Pancreas (tissue), 10 donors: ENCODE measurements at regions not wholly inside any gene's neighbourhood (a gene's known extent, or its start where the extent isn't known, plus 50 kb on each side); places are given as distances from the start of the nearest gene placed in this dataset.

Experiments
- ATAC-seq, 4 donors: fragments of 200-7000 bp; cut with Tn5 transposase; one replicate each; pipeline versions ENCODE4 v1.8.0 to v1.9.1; 2020; ENCODE audit warnings: mild to moderate bottlenecking in 4 of 4, moderate library complexity in 4 of 4
- DNase-seq, 6 donors: peaks; one replicate each; pipeline ENCODE4 v3.0.0-alpha.2; 2020
- FAIRE-seq: peaks from 2 replicates; lab custom pipeline; 2012; peaks lifted over from hg19 to GRCh38; lab: Jason Lieb, UNC
- H3K27ac ChIP-seq, 4 donors: fragments of 200-600 bp; sonication (generic); 1 replicate in 3 of 4; 2 replicates in 1 of 4; pipeline versions ENCODE4 v1.5.0 to v1.8.0; 2020
- H3K27me3 ChIP-seq, 4 donors: fragments of 200-600 bp; one replicate each; pipeline ENCODE4 v1.8.0; 2021
- H3K36me3 ChIP-seq, 3 donors: fragments of 200-600 bp; sonication (generic) in 1 of 3; one replicate each; pipeline versions ENCODE4 v1.5.0 to v1.8.0; 2020 to 2021
- H3K4me1 ChIP-seq, 3 donors: fragments of 200-600 bp; one replicate each; pipeline ENCODE4 v1.8.0; 2021
- H3K4me3 ChIP-seq, 4 donors: fragments of 200-600 bp; sonication (generic) in 2 of 4; one replicate each; pipeline versions ENCODE4 v1.5.0 to v1.8.0; 2020 to 2021
- H3K9me3 ChIP-seq, 4 donors: fragments of 200-600 bp; one replicate each; pipeline ENCODE4 v1.8.0; 2021
- CTCF ChIP-seq, 4 donors: fragments of 200-600 bp; sonication (generic) in 3 of 4; IDR thresholded peaks; one replicate each; pipeline versions ENCODE4 v1.5.0 to v1.8.0; 2021; ENCODE audit warnings: antibody characterized with exemption in 4 of 4
- WGBS, 2 donors: extraction: QIAGEN DNeasy Blood & Tissue Kit; methylation state at CpG; one replicate each; pipeline ENCODE4 v1.1.7; 2013; 5-methylcytosine and 5-hydroxymethylcytosine counted together
- intact Hi-C, 3 donors: fragments of 100-400 bp; cut with DNase I; formaldehyde crosslinking; loops; one replicate each; pipeline versions ENCODE4 v1.11.1 to v1.14.2; 2022
- donor health status: healthy with polysubstance abuse.
- donor health status: DM: no; HTN: no; CAD: no; lungs with moderate emphysema.
- donor health status: DM: no; HTN: no; CAD: no.
- donor health status: control.
- donor health status: control.
- donor health status: Bipolar disorder and iron deficiency.
- donor health status: DM: yes; HTN: yes; CAD: no.
- donor health status: DM: no; HTN: no; CAD: no.
- donor health status: DM: no; HTN: no; CAD: no.
- donor health status: DM: yes; HTN: yes; CAD: no.

DNA sequence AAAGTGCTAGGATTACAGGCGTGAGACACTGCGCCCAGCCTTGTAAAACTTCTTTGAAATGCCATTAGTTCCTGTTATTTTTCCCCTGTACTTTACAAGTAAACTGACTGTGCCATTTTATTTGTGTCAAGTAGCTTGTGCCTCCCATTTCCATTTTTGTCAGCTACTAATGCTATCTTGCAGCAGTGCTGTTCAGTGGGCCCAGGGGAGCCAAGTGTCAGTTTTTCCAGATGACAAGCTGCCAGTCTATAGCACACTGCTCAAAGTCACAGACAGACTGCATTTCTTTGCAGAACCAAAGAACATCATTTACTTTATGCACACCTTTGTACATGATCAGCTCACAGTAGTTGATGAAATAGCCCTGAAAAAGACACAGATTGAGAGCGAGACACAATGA is 901.3 kb upstream of the CDH2 start:
- no peaks in the 10 kb centered on the region for H3K4me1 ChIP-seq
- DNase-seq (no peak), FAIRE-seq (no peak), ATAC-seq (no peak)
- intact Hi-C loops = no loop called here
- no peaks in the 10 kb centered on the region for H3K36me3 ChIP-seq
- no peak overlapping the region for H3K4me3 ChIP-seq
- H3K27ac ChIP-seq = no peak overlapping the region
- H3K9me3 ChIP-seq = no peaks in the 10 kb centered on the region
- 62 to 82% methylated on average over 3 of the region's 3 CpGs for WGBS, 2 donors
- H3K27me3 ChIP-seq = no peaks in the 10 kb centered on the region
- no peak for TF ChIP-seq CTCF (IDR thresholded peaks at IDR 0.05)

- TF ChIP-seq CTCF (IDR thresholded peaks at IDR 0.05) = no peak
- WGBS, 2 donors = 77 to 90% methylated on average over 5 of the region's 5 CpGs
- intact Hi-C loops = no loop called here
- ATAC-seq (no peak), FAIRE-seq (no peak), DNase-seq (no peak)
- Histone ChIP-seq H3K4me1 (no peaks in the 10 kb centered on the region), H3K9me3 (no peaks in the 10 kb centered on the region), H3K4me3 (no peak overlapping the region), H3K36me3 (no peaks in the 10 kb centered on the region), H3K27me3 (no peaks in the 10 kb centered on the region), H3K27ac (no peak overlapping the region)
Measured at GRCh38 chr18:29077344-29077743, 900.4 kb upstream of the CDH2 start.

DNA sequence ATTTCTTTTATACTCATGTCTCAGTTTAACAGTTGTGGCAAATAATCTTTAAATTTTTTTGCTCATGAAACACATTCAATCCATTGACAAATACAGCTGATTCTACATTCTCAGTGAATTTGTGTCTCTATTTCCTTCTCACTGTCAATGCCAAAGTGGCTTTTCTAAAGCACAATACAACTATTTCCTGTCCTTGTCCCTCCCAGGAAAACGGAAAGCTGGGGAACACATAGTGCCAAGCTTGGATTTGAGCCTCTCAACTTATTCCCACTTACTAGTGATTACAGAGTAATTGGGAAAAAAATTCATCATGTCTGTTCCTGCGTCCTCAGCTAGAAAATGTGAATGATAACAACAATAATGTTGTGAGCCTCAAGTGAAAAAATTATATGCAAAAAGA is 899.7 kb upstream of the CDH2 start:
- no peak overlapping the region for H3K27ac ChIP-seq
- no peaks in the 10 kb centered on the region for H3K36me3 ChIP-seq
- FAIRE-seq (no peak), ATAC-seq (no peak), DNase-seq (no peak)
- H3K27me3 ChIP-seq = no peaks in the 10 kb centered on the region
- intact Hi-C loops = no loop called here
- H3K9me3 ChIP-seq = no peaks in the 10 kb centered on the region
- 40 to 63% methylated on average over 2 of the region's 2 CpGs for WGBS, 2 donors
- TF ChIP-seq CTCF (IDR thresholded peaks at IDR 0.05) = no peak
- H3K4me3 ChIP-seq = no peak overlapping the region
- no peaks in the 10 kb centered on the region for H3K4me1 ChIP-seq

DNA sequence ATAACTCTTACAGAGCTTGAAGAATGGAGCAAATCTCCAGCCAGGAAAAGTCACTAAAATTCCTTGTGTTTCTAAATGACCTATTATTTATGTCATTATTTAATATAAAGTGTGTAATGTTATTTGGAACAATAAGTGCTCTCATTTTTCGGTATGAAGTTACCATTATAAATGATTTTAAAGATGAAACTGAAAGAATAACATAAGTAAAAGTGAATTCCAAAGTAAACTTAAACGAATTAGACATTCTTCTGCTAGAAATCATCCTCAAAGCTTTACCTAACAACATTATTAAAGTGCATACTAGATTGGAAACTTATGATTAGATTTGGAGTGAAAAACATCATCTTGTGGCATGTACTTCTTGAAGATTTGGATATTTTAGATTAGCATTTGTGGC is 897.2 kb upstream of the CDH2 start:
- Histone ChIP-seq H3K9me3 (no peaks in the 10 kb centered on the region), H3K4me3 (no peak overlapping the region), H3K36me3 (no peaks in the 10 kb centered on the region), H3K4me1 (no peaks in the 10 kb centered on the region), H3K27ac (no peak overlapping the region), H3K27me3 (no peaks in the 10 kb centered on the region)
- TF ChIP-seq CTCF (IDR thresholded peaks at IDR 0.05) = no peak
- no peak for ATAC-seq
- no peak for DNase-seq
- 48 to 54% methylated on average over 2 of the region's 2 CpGs for whole genome bisulfite sequencing, 2 donors
- FAIRE-seq = no peak
- intact Hi-C loops = no loop called here

- DNase-seq = no peak
- 49 to 62% methylated on average over 2 of the region's 2 CpGs for WGBS, 2 donors
- H3K4me1 ChIP-seq = no peaks in the 10 kb centered on the region
- H3K36me3 ChIP-seq = no peaks in the 10 kb centered on the region
- no peaks in the 10 kb centered on the region for H3K27me3 ChIP-seq
- no peak for ATAC-seq
- no peak for FAIRE-seq
- H3K9me3 ChIP-seq = no peaks in the 10 kb centered on the region
- H3K27ac ChIP-seq = no peak overlapping the region
- intact Hi-C loops = no loop called here
- TF ChIP-seq CTCF (IDR thresholded peaks at IDR 0.05) = no peak
- H3K4me3 ChIP-seq = no peak overlapping the region
Measured at GRCh38 chr18:29071869-29072268, 894.9 kb upstream of the CDH2 start.
